HEK293 (cell line): ENCODE measurements at regions not wholly inside any gene's neighbourhood (a gene's known extent, or its start where the extent isn't known, plus 50 kb on each side); places are given as distances from the start of the nearest gene placed in this dataset.
A peak's percentile ranks its signal among the peaks of the same experiment; 100 is the strongest.

Experiments
- CTCF ChIA-PET: fragments of 350-600 bp; formaldehyde crosslinking; extraction: SDS; loops from one replicate; lab custom pipeline; 2021; ENCODE audit warnings: antibody characterized with exemption; lab: Yijun Ruan, JAX
- POLR2A ChIA-PET: fragments of 300-600 bp; formaldehyde crosslinking; extraction: SDS; loops from one replicate; lab custom pipeline; 2020; ENCODE audit warnings: antibody characterized with exemption, inconsistent platforms; lab: Yijun Ruan, JAX
- H3K27ac ChIP-seq: fragments of 200-500 bp; sonication (Bioruptor generic); 2 replicates; pipeline ENCODE4 v1.5.1; 2014; ENCODE audit warnings: low read depth, low read length, control low read depth, inconsistent platforms; ENCODE audit errors: extremely low read depth
- H3K36me3 ChIP-seq, 2 experiments: fragments of 200-500 bp in 1 of 2; sonication (Bioruptor generic) in 1 of 2; 1 replicate in 1 of 2; 2 replicates in 1 of 2; pipeline ENCODE4 v1.5.1; 2014 to 2017; ENCODE audit warnings: inconsistent platforms in 2 of 2, low read length in 2 of 2; ENCODE audit not compliant: control insufficient read depth in 2 of 2, insufficient read depth in 1 of 2
- H3K4me1 ChIP-seq: fragments of 200-500 bp; sonication (Bioruptor generic); 2 replicates; pipeline ENCODE4 v1.5.1; 2014; ENCODE audit warnings: mild to moderate bottlenecking, low read length, inconsistent platforms; ENCODE audit not compliant: control insufficient read depth, insufficient read depth
- H3K4me3 ChIP-seq: 2 replicates; pipeline ENCODE4 v1.5.1; 2011; ENCODE audit warnings: low read depth, mild to moderate bottlenecking, control low read depth, low read length, moderate library complexity
- H3K9me3 ChIP-seq: fragments of 200-500 bp; sonication (Bioruptor generic); 2 replicates; pipeline ENCODE4 v1.5.1; 2014; ENCODE audit warnings: low read depth, low read length, inconsistent platforms; ENCODE audit not compliant: control insufficient read depth, insufficient read depth
- KLF16 ChIP-seq: fragments of 450-650 bp; formaldehyde crosslinking; IDR thresholded peaks from 2 replicates; pipeline ENCODE4 v1.5.1; 2017; ENCODE audit warnings: missing biosample characterization, missing genetic modification characterization
- MEIS1 ChIP-seq: sonication (generic); formaldehyde crosslinking; IDR thresholded peaks from 2 replicates; pipeline ENCODE4 v1.8.1; 2022; ENCODE audit warnings: missing genetic modification reagents, mild to moderate bottlenecking, borderline replicate concordance
- REST ChIP-seq: fragments of 450-650 bp; formaldehyde crosslinking; IDR thresholded peaks from 2 replicates; pipeline ENCODE4 v1.5.1; 2016; ENCODE audit warnings: missing biosample characterization, missing genetic modification characterization
- TRIM28 ChIP-seq: IDR thresholded peaks from 2 replicates; pipeline ENCODE4 v1.6.1; 2011; ENCODE audit warnings: low read length, control low read depth, borderline replicate concordance
- ZBTB26 ChIP-seq: fragments of 450-650 bp; formaldehyde crosslinking; optimal IDR thresholded peaks from 2 replicates; pipeline ENCODE3; 2016; ENCODE audit warnings: missing biosample characterization, mild to moderate bottlenecking, missing genetic modification characterization
- ZNF184 ChIP-seq: fragments of 450-650 bp; IDR thresholded peaks from 2 replicates; pipeline ENCODE4 v1.5.1; 2018; ENCODE audit warnings: missing biosample characterization, mild to moderate bottlenecking, missing genetic modification characterization
- ZNF335 ChIP-seq: fragments of 450-650 bp; formaldehyde crosslinking; conservative IDR thresholded peaks from 2 replicates; pipeline ENCODE4 v1.5.1; 2016; ENCODE audit warnings: missing biosample characterization, missing genetic modification characterization
- ZNF341 ChIP-seq: fragments of 450-650 bp; formaldehyde crosslinking; IDR thresholded peaks from 2 replicates; pipeline ENCODE4; 2016; ENCODE audit warnings: low read depth, missing biosample characterization, missing genetic modification characterization
- ZNF398 ChIP-seq: fragments of 450-650 bp; formaldehyde crosslinking; IDR thresholded peaks from 2 replicates; pipeline ENCODE4 v1.5.1; 2017; ENCODE audit warnings: missing biosample characterization, missing genetic modification characterization
- ZNF560 ChIP-seq: fragments of 450-650 bp; formaldehyde crosslinking; IDR thresholded peaks from 2 replicates; pipeline ENCODE4 v1.5.1; 2017; ENCODE audit warnings: missing biosample characterization, missing genetic modification characterization, borderline replicate concordance
- ZNF677 ChIP-seq: fragments of 450-650 bp; IDR thresholded peaks from 2 replicates; pipeline ENCODE4 v1.5.0; 2018; ENCODE audit warnings: missing biosample characterization, mild to moderate bottlenecking, missing genetic modification characterization, moderate library complexity
- ZNF747 ChIP-seq: fragments of 450-650 bp; formaldehyde crosslinking; IDR thresholded peaks from 2 replicates; pipeline ENCODE4 v1.5.1; 2016; ENCODE audit warnings: missing biosample characterization, missing genetic modification characterization
- ZNF792 ChIP-seq: fragments of 450-650 bp; formaldehyde crosslinking; IDR thresholded peaks from 2 replicates; pipeline ENCODE4 v1.5.1; 2016; ENCODE audit warnings: missing biosample characterization, missing genetic modification characterization
- ZSCAN16 ChIP-seq: fragments of 450-650 bp; formaldehyde crosslinking; IDR thresholded peaks from 2 replicates; pipeline ENCODE4 v1.5.1; 2016; ENCODE audit warnings: missing biosample characterization, missing genetic modification characterization
- ZXDB ChIP-seq: fragments of 450-650 bp; formaldehyde crosslinking; IDR thresholded peaks from 2 replicates; pipeline ENCODE4 v1.5.1; 2016; ENCODE audit warnings: missing biosample characterization, missing genetic modification characterization
- TF ChIP-seq, protein P1 (sequence below): fragments of 450-650 bp; formaldehyde crosslinking; IDR thresholded peaks from 2 replicates; pipeline ENCODE4 v1.5.1; 2016; ENCODE audit warnings: missing biosample characterization, missing genetic modification characterization
- TF ChIP-seq, protein P2 (sequence below): fragments of 450-650 bp; formaldehyde crosslinking; IDR thresholded peaks from 2 replicates; pipeline ENCODE4 v1.5.1; 2017; ENCODE audit warnings: missing biosample characterization, missing genetic modification characterization
- TF ChIP-seq, protein P3 (sequence below): fragments of 450-650 bp; formaldehyde crosslinking; IDR thresholded peaks from 2 replicates; pipeline ENCODE4 v1.5.1; 2016; ENCODE audit warnings: missing biosample characterization, missing genetic modification characterization

- no peak overlapping the region for H3K27ac ChIP-seq
- TF ChIP-seq, protein P1, sequence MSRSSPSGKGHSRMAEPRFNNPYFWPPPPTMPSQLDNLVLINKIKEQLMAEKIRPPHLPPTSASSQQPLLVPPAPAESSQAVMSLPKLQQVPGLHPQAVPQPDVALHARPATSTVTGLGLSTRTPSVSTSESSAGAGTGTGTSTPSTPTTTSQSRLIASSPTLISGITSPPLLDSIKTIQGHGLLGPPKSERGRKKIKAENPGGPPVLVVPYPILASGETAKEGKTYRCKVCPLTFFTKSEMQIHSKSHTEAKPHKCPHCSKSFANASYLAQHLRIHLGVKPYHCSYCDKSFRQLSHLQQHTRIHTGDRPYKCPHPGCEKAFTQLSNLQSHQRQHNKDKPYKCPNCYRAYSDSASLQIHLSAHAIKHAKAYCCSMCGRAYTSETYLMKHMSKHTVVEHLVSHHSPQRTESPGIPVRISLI = no peak
- no peak for TF ChIP-seq ZNF341 (tag by site-specific recombination)
- TF ChIP-seq ZNF747 (tag by site-specific recombination) = no peak
- TF ChIP-seq REST (tag by site-specific recombination) = no peak
- TF ChIP-seq ZNF335 (tag by site-specific recombination) = no peak
- TF ChIP-seq, protein P2, sequence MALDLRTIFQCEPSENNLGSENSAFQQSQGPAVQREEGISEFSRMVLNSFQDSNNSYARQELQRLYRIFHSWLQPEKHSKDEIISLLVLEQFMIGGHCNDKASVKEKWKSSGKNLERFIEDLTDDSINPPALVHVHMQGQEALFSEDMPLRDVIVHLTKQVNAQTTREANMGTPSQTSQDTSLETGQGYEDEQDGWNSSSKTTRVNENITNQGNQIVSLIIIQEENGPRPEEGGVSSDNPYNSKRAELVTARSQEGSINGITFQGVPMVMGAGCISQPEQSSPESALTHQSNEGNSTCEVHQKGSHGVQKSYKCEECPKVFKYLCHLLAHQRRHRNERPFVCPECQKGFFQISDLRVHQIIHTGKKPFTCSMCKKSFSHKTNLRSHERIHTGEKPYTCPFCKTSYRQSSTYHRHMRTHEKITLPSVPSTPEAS (tag by site-specific recombination) = no peak
- no peak for TF ChIP-seq ZSCAN16 (tag by site-specific recombination)
- TF ChIP-seq, all 188 proteins: peak for 0
- no peaks in the 10 kb centered on the region for H3K9me3 ChIP-seq
- no peak overlapping the region for H3K4me3 ChIP-seq
- ChIA-PET CTCF (no interaction called here), POLR2A (no interaction called here)
- H3K36me3 ChIP-seq = no peaks in the 10 kb centered on the region
- H3K4me1 ChIP-seq = peaks cover 2% of the 10 kb centered on the region; the same call in 1 of the 2 replicates
These were observed 239.5 kb upstream of the SORL1-AS1 start for GRCh38 chr11:121692236-121692635.

DNA sequence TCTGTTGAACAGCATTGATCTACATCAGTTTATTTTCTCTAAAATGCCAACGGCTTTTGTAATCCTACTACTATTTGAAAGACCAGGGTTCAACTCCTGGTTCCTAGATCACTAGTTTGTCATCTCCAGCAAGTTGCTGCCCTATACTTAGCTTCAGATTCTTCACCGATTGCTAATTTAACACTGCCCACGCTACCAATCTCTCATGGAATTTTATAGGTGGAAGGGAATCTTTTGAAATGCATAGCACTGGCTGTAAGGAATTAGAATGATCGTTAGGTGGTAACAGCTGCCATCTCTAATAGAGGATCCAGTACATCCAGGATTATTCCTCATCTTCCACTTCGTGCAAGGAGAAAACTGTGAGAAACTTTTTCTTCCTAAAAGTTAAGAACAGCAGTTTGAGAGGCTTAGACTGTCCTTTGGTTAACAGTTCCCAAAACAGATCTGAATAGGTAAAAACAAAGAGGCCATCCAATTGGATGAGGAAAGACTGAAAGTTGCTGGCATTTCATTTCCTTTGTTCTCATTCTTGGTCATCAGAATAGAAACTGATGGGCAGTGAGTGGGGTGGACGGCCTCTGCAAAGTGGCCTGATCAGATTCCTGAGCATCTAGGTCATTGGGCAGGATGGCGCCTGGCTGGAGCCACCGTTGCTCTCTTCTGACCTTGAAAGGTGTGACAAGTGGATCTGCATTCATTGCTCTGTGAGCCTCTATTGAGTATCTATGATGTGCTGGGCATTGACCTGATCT lies 236.3 kb upstream of the SORL1-AS1 start:
- CTCF ChIA-PET = interaction anchor here (0.7 to 1.1 kb wide), 2 partner anchors 34 to 70 kb away, joined by 3 read pairs; no protein-coding TSS in a partner anchor
- H3K36me3 ChIP-seq = no peaks in the 10 kb centered on the region
- no peak overlapping the region for H3K4me3 ChIP-seq
- TF ChIP-seq KLF16 (tag by site-specific recombination) = no peak
- peaks cover 2% of the 10 kb centered on the region; the same call in 1 of the 2 replicates for H3K4me1 ChIP-seq
- POLR2A ChIA-PET = no interaction called here
- no peaks in the 10 kb centered on the region for H3K9me3 ChIP-seq
- H3K27ac ChIP-seq = no peak overlapping the region

DNA sequence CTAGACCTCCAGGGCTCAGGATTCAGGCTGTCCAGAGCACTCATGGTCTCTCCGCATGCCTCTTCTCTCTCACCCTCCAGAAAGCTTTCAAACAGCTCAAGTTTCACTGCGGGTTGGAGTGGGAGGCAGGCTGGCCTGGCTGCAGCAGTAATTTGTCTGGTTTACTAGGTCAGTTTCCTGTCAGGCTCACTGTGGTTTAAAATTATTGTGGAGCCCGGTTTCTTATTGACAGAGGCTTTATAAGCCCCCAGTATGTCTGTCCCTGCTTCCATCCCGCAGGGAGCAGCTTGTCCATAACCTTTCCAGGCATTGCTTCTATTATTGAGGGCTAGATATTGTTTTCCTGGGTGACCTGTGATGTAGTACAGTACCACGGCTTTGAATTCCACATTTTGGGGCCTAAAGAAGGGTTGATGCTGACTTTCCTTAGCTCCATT lies 235.3 kb upstream of the SORL1-AS1 start:
- POLR2A ChIA-PET = no interaction called here
- CTCF ChIA-PET = interaction anchor here (0.6 to 1.1 kb wide), 3 partner anchors 33 to 738 kb away, joined by 3 read pairs; no protein-coding TSS in a partner anchor
- H3K9me3 ChIP-seq = no peaks in the 10 kb centered on the region
- TF ChIP-seq MEIS1 (CRISPR knock-in tag) = no peak
- TF ChIP-seq, protein P3, sequence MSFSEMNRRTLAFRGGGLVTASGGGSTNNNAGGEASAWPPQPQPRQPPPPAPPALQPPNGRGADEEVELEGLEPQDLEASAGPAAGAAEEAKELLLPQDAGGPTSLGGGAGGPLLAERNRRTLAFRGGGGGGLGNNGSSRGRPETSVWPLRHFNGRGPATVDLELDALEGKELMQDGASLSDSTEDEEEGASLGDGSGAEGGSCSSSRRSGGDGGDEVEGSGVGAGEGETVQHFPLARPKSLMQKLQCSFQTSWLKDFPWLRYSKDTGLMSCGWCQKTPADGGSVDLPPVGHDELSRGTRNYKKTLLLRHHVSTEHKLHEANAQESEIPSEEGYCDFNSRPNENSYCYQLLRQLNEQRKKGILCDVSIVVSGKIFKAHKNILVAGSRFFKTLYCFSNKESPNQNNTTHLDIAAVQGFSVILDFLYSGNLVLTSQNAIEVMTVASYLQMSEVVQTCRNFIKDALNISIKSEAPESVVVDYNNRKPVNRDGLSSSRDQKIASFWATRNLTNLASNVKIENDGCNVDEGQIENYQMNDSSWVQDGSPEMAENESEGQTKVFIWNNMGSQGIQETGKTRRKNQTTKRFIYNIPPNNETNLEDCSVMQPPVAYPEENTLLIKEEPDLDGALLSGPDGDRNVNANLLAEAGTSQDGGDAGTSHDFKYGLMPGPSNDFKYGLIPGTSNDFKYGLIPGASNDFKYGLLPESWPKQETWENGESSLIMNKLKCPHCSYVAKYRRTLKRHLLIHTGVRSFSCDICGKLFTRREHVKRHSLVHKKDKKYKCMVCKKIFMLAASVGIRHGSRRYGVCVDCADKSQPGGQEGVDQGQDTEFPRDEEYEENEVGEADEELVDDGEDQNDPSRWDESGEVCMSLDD (tag by site-specific recombination) = no peak
- TF ChIP-seq ZNF398 = no peak
- no peak for TF ChIP-seq ZNF184 (tag by site-specific recombination)
- TF ChIP-seq ZNF792 (tag by site-specific recombination) = no peak
- no peak for TF ChIP-seq ZNF677 (tag by site-specific recombination)
- TF ChIP-seq TRIM28 = peak; percentile 72; the same call in 1 of the 2 replicates
- TF ChIP-seq ZBTB26 = no peak
- no peak for TF ChIP-seq ZNF560 (tag by site-specific recombination)
- no peak for TF ChIP-seq ZXDB (tag by site-specific recombination)

More for the DNA sequence above, 235.3 kb upstream of the SORL1-AS1 start:
- Histone ChIP-seq H3K36me3 (no peaks in the 10 kb centered on the region), H3K4me3 (no peak overlapping the region), H3K4me1 (peaks cover 2% of the 10 kb centered on the region; the same call in 1 of the 2 replicates), H3K27ac (no peak overlapping the region)
